HG03571 (cell line): ENCODE measurements at regions not wholly inside any gene's neighbourhood (a gene's known extent, or its start where the extent isn't known, plus 50 kb on each side); places are given as distances from the start of the nearest gene placed in this dataset.

Source experiments
- ATAC-seq: cut with Tn5 transposase; IDR thresholded peaks from one replicate; pipeline ENCODE4 v1.9.1; 2021; ENCODE audit not compliant: unreplicated experiment

DNA sequence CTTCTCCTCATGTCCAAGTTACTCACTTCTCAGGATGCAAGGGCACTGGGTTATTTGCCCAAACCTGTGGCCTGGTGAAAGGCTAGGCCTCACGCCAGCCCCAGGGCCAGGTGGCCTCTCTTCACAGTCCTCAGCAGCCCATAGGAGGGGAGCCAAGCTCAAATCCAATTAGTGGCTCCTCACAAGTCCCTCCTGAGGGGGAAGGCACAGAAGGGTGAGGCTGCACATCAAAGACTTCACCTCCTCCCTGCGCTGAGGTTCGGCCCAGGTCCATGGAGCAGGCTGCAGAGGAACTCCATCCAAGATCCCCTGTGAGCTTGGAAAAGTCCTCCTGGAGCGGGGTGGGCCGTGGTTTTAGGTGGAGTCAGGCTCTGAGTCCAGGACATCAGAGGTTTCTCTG lies 320.0 kb downstream of the FOXL1 start:
- ATAC-seq = no peak

DNA sequence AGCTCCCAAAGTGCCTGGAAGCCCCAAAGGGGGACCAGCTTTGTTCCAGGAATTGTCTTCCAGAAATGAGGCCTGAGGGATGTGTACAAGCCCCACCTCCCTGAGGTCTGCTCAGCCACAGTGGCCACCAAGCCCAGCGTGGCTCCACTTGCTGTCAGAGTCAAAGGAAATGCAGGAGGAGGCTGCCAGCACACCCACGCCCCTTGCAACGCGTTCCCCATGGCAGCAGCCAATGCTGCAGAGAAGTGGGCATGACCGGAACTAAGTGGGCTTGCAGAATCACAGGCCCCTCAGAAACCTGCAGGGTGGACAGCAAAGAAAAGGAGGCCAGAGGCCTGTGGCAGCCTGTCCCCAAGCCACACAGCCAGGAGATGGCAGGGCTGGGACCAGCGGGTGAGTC lies 320.8 kb downstream of the FOXL1 start:
- no peak for ATAC-seq

DNA sequence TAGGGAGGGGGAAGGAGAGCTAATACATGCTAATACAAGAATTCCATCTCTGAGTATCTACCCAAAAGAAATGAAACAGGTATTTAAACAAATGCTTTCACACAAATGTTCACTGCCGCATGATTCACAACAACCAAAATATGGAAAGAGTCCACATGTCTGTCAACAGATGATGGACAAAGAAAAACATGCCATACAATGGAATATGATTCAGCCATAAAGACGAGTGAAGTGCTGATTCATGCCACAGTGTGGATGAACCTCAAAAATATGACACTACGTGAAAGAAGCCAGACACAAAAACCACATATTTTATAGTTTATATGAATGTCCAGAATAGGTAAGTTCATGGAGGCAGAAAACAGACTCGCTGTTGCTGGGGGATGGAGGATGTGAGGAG lies 321.4 kb downstream of the FOXL1 start:
- no peak for ATAC-seq

DNA sequence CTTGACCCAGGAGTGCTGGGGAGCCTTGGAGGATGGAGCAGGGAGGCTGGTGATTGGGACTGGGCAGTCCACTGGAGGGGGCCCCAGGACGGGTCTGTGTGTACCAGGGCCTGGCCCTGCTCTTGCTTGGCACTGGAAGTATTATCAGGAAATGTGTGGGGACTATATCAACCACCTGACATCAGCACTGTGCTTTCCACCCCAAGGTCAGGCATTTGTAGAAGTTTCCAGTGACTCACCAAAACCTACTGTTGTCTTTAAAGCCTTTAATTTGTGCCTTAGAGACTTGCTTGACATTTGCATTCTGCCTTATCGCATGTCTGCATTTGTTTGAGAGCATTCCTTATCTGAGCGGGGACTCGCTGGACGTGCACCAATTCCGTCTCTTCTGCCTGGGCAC lies 323.1 kb downstream of the FOXL1 start:
- ATAC-seq = no peak

DNA sequence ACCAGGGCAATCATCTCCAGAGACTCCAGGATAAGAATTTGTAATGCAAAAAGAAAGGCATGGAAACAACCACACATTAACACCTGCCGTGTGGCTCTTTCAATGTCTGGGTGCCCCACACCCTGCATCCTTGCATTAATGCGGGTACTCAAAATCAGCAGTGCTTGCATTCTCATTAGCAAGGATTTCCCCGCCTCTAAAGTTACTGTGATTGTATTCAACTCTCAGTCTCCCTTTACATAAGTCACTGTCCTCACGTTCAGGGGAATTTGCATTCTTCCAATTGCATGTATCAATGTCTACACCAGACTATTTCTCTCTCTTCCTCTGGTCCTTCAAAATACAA lies 324.3 kb downstream of the FOXL1 start:
- ATAC-seq = no peak

DNA sequence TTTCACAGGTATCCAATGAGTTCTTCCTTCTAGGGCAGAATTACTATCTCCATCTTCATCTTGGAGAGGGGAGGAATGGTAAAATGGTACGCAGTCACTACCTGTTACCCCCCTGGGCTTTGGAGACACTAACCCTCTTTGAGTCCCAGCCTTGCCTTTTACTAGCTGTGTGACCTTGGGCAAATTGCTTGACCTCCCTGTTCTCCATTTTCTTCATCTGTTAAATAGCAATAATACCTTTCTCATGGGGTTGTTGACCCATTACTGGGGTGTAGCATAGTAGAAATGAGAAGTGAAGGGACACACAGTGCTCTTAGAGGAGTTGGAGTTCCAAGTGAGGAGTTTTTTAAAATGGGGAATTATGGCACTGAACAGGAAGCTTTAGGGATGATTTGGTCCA lies 324.7 kb downstream of the FOXL1 start:
- ATAC-seq = no peak

DNA sequence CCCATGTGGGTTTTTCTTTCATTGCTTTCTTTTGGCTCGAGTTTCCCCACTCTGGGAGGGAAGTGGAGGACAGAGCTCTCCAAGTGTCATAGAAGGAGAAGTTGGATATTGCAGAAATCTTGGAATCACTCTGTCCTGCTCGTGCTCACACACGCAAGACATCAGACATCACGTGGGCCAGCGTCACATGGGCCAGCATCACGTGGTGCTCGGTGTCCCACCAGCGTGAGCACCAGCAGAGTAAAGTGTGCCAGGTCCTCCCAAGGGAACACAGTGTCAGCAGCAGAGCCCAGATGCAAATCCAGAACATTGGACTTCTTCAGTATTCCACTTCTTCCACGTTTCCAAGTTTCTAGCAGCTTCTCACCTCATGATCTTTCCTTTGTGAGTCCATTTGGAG lies 327.0 kb downstream of the FOXL1 start:
- no peak for ATAC-seq

DNA sequence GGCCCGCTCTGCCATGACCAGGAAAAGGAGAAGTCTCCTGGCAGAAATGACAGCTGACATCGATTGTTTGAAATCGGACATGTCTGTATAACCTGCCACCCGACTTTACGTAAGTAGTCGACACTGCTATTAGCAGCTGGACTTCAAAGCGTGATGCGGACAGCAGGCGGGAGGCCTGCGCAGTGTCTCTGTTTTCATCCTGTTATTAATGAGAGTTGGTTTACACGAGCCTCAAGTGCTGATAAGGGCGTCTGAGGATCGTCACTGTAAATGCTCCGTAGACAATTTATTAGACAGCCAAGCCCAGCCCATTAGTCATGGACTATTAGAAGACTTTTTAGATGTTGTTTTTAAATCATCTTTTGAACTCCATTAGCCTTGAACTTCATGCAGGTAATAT lies 328.3 kb downstream of the FOXL1 start:
- no peak for ATAC-seq

DNA sequence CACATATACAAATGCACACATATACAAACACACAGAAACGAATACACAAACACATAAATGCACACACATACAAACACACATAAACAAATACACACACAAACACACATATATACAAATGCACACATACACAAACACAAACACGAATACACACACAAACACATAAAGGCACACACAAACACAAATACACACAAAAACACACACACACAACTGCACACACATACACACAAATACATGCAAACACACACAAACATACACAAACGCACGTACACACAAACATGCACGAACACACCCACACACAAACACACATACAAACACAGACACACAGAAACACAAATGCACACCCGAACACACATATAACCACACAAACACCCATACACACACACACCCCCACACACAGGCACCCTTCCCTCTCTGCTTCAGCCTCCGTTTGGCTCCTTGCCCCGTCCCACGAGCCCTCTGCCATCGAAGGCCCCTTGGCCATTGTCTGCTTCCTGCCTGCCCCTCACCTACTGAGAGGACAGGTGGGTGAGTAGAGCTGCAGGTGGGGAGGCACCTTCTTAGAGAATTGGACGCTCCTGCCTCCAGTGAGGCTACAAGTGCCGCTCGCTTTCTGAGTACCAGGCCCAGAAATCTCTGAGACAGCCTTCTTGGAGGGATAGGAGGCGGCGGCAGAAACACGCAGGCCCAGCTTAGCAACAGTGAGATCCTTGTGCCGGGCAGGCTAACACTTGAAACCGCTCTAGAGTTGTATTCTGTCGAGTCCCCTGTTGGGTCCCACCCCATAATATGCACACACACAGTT lies 331.2 kb downstream of the FOXL1 start:
- ATAC-seq = no peak

DNA sequence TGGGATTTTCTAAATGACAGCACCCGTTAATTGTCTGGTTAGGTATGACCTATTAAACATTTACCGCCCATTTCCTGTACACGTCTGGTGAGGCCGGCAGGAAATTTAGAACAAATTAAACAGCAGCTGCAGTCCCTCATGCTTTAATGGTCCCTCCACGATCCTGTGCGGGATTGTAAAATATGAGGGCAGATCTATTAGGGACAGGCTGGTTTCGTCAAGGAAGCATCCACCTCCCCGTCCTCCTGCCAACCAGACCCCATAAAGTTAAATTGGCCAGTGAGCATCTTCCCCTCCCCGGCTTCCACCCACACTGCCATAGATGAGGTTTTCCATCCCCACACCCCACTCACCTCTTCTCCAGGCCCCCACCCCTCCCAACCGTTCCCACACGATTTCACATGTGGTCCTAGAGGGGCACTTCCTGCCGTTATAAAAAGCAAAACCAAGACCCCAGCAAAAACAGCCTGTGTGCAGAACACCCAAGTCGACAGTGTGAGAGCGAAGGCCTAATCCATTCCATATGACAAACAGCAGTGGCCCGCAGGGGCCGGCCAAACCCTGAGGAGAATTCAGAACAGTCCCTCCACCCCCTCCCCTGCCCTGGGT lies 331.9 kb downstream of the FOXL1 start:
- ATAC-seq = no peak

DNA sequence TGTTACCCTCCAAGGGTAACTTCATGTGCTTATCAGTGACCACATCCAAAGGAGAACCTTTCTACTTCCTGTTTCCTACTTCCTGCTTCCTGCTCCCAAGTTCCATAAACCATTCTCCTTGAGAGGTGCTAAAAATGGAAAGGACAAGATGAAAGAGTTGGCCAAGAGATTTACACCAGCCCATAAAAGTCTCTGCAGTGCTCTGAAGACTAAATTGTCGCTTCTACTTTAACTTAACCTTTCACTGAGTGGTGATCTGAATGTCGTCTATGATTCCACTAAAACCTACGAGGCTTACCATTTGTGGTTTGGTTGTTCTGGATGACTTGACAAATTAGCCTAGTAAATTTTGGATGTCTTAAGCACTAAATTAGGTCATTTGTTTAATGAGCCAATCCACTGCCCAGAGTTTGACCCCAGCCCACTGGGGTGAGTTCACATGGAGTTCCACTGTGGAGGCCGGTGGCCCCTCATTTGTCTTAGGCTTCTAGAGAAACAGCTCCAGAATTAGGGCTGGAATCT lies 333.1 kb downstream of the FOXL1 start:
- ATAC-seq = no peak

DNA sequence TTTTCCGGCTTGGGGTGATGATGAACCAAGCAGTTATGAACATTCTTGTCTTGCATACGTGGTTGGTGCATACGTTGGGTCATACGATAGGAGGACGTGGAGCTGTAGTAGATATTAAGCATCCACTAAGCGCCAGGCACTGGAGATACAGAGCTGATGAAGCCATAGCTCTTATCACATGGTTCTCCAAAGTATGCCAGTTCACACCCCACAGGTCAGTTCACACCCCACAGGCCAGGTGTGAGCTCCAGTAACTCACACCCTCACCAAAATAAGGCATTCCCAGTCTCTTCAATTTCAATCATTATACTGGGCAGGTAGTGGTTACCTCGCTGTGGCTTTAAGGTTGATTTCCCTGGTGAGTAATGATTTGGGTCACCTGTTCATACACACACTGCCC lies 335.5 kb downstream of the FOXL1 start:
- no peak for ATAC-seq

DNA sequence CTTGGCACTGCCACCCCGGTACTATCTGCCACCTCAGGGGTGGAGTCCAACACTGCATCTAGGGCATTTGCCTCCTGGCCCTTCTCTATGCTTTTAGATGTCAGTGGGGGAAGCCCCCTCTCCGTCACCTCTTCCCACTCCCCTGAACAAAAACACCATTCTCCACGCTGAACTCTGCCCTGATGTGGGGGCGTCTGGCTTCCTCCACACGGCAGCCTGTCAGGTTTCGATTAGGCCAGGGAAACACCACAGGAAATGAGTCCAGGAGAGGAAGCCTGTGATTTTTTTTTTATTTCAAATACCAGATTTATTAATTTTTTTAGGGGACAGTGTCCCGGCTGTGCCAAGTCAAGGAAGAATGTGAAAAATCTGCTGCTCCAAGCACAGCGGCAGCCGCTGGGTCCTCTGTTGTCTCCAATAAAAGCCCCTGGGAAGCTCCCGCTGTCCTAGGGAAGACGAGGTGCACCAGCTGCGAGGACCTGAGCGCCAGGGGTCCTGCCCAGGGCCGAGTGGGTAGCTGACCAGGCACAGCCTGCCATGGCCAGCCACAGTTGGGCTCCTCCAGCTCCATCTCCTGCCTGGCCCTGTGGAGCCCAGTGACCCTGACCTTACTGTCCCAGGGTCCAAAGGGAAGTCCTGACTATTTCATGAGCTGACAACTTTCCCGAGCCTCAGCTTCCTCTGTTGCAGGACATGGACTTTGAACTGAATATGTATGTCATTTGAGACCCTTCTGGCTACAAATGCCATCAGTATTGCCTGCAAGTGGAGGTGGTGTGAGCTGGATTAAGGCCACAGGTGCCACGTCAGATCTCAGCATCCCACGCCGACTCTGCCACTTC lies 336.7 kb downstream of the FOXL1 start:
- no peak for ATAC-seq

DNA sequence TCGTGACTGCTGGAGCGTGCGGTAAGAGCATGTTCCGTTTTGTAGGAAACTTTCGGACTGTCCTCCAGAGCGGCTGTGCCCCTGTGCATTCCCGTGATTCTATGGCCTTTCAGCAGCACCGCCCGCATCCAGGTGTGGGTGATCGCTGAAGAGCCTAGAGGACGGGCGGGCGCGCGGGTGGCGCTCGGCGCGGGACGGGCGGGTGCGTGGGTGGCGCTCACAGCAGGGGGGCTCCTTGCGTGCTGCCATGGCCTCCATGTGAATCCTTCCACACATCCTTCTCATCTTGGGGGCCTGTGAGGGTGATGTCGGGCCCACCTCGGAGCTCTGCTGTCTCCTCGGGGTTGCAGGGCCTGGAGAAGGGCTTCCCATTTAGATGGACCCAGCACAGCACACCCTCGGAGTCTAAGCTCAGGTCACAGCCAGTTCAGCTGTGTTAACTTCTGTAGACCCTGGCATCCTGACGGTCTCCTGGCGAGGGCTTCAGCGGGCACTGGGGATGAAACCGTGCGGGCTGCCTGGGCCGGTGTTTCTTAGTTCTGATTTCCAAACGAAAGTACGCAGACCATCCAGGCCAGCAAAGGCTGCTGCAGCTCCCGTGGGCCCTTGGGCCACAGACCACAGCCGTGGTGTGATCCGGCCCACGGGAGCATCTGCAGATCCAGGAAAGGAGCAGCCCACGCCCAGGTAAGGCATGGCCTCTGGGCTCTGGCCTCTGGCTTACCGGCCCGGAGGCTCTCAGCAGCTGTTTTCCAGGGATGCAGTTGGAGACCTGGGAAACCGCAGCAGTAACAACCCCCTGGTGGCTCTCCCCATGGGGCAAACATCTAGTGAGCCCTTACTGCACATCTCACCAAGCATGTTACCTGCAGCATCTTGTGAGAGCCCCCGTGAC lies 339.4 kb downstream of the FOXL1 start:
- no peak for ATAC-seq

DNA sequence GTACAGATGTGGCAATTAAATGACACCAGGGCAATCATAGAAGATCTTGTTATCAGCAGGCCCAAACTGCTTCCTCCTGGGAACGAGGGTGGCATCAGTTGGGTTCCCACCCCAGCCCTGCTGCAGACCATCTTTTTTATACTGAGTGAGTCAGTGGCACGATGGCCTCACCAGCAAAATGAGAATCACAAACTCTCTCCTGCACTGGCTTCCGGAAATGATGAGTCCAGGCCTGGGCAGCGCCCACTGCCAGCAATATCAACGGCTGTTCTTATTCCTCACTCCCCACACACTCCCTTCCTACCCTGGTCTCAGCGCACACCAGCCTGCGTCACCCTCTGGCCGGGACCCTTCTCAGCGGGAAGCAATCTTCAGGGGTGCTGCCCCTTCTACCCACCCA lies 340.3 kb downstream of the FOXL1 start:
- ATAC-seq = no peak

DNA sequence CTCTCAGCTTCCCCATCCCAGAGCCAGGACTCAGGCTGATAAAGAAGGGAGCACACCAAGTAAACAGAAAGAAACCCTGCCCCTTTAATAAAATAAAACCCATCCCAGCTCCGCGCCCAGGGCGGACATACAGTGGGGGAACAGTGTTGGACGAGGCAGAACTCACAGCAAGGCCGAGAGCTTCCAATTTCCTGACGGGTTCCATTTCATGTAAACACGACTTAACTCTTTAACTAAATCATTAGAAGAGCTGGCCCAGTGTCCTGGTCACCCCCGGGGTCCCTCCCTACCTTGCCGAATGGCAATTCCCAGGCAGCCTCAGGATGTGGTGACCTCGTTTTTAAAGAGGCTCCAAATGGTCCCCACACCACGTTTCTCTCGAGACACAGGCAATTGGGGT lies 340.7 kb downstream of the FOXL1 start:
- ATAC-seq = no peak

DNA sequence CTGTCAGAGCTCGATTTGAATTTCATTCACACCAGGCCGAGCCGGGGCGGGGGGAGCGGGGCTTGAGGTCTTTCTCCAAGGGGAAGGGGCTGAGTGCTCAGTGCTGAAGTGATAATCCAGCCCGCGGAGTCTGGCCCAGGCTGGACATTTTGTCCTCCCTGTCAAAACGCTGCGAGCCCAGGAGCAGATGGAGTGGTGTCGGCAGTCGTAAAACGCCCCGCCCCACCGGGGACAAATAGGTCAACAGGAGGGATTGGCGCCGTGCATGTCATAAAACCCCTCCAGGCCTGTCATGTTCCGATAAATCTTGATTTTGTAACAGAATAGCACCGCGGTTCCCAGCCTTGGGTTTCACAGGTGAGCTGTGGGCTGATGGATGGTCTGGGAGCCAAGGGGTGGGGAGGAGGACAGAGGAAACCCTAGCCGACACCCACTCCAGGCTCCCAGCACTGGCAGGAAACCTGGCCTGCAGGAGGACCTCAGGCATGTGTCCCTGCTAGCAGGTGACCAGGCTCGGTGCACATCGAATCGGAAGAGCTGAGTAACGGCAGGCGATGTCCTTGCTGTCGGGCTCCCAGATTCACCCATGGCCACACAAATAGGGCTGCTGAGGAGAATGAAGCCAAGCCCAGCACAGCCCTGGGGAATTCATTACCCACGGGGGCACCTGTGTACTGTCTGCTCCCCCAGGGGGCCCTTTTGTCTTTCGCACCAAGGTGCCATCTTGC lies 341.4 kb downstream of the FOXL1 start:
- ATAC-seq = no peak

DNA sequence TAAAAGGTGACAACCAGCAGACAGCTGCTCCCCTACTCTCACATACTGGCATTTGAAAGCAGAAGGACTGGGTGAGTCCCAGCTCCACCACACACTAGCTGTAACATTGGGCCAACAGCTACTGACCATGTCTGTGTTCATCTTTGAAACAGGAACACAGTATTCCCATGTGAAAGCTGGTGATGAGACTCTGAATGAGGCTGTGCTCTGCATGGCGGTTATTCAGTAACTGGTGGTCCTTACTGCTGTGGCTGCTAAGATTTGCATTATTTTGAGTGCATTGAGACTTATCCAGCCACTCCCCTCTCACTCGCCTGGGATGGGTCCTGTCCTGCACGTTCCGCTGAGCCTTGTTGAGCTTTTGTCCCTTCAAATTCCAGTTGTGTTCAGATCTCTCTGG lies 342.9 kb downstream of the FOXL1 start:
- no peak for ATAC-seq

DNA sequence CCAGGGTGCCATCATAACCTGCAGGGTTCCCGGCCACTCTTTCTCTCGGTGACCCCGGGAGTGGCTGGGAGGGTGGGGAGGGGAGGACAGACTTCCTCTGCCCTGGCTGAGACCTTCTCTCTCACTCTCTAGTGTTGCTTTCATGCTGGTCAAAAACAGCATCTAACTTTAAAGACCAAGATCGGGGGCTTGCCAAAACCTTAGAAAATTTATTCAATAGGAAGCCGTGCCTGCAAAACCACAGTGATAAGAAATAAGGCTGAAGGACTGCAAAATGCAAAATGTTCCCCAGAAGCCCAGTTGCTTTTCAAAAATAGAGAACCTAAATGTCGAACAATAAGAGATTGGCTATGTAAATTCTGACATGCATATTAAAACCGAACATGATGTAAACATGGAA lies 344.0 kb downstream of the FOXL1 start:
- ATAC-seq = no peak

DNA sequence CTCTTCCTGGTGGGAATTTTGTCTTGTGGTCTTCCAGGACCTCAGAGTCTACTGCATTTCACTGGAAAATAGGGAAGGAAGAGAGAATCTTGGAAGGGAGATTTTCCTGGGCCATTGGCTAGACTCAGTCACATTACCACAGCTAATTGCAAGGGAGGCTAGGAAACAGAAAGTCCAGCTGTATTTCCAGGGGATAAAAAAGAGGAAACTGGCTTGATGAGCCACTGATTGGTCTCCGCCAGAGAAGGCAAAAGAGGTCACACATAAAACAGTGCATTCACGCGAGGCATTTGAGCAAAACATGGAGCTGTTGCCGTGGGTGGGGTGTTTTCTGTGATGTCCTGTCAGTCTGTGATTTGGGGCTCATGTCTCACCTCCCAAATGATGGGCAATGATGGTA lies 345.3 kb downstream of the FOXL1 start:
- no peak for ATAC-seq
